Tibial nerve (tissue), 4 donors: ENCODE measurements at regions not wholly inside any gene's neighbourhood (a gene's known extent, or its start where the extent isn't known, plus 50 kb on each side); places are given as distances from the start of the nearest gene placed in this dataset.

Experiments used
- DNase-seq, 2 donors: peaks; one replicate each; pipeline ENCODE4 v3.0.0-alpha.2; 2019; ENCODE audit warnings: low spot score in 2 of 2
- H3K27ac ChIP-seq, 4 donors: fragments of 200-600 bp; sonication (generic) in 3 of 4; one replicate each; pipeline ENCODE4 v1.5.1; 2017 to 2019; ENCODE audit warnings: mild to moderate bottlenecking in 1 of 4
- H3K27me3 ChIP-seq, 2 donors: fragments of 200-600 bp; sonication (generic) in 1 of 2; one replicate each; pipeline versions ENCODE4 v1.5.1 to v1.6.0; 2017 to 2019
- H3K36me3 ChIP-seq, 3 donors: fragments of 200-600 bp; sonication (generic); one replicate each; pipeline ENCODE4 v1.5.1; 2018 to 2019
- H3K4me1 ChIP-seq, 4 donors: fragments of 200-600 bp; sonication (generic) in 3 of 4; one replicate each; pipeline ENCODE4 v1.5.1; 2017 to 2019
- H3K4me3 ChIP-seq, 4 donors: fragments of 200-600 bp; sonication (generic) in 3 of 4; one replicate each; pipeline ENCODE4 v1.5.1; 2017 to 2019; ENCODE audit warnings: mild to moderate bottlenecking in 1 of 4, moderate library complexity in 1 of 4
- H3K9me3 ChIP-seq, 4 donors: fragments of 200-600 bp; sonication (generic) in 3 of 4; one replicate each; pipeline ENCODE4 v1.5.1; 2017 to 2019
- CTCF ChIP-seq, 5 experiments: fragments of 200-600 bp in 3 of 5; fragments of 450-650 bp in 2 of 5; sonication (generic) in 3 of 5; IDR thresholded peaks; one replicate each; pipeline ENCODE4 v1.5.1; 2016 to 2019; ENCODE audit warnings: antibody characterized with exemption in 5 of 5, mild to moderate bottlenecking in 3 of 5, moderate library complexity in 2 of 5
- EP300 ChIP-seq, 2 donors: sonication (generic); formaldehyde crosslinking; IDR thresholded peaks; one replicate each; pipeline ENCODE4 v1.6.1; 2017; ENCODE audit warnings: antibody characterized with exemption in 2 of 2, mild to moderate bottlenecking in 1 of 2
- POLR2A ChIP-seq, 2 donors: fragments of 450-650 bp; IDR thresholded peaks; one replicate each; pipeline ENCODE4 v1.6.1; 2017; ENCODE audit warnings: antibody characterized with exemption in 2 of 2, mild to moderate bottlenecking in 2 of 2, moderate library complexity in 2 of 2
- WGBS, 2 donors: methylation state at CpG; one replicate each; pipeline ENCODE4 v1.1.5; 2018; 5-methylcytosine and 5-hydroxymethylcytosine counted together

- TF ChIP-seq POLR2A (IDR thresholded peaks at IDR 0.05) (no peak), CTCF (IDR thresholded peaks at IDR 0.05) (no peak), EP300 (IDR thresholded peaks at IDR 0.05) (no peak)
- H3K27ac ChIP-seq: no peak overlapping the region
- no peak for DNase-seq
- no peaks in the 10 kb centered on the region for H3K27me3 ChIP-seq
- H3K9me3 ChIP-seq: no peaks in the 10 kb centered on the region
- H3K4me3 ChIP-seq: no peak overlapping the region
- no peaks in the 10 kb centered on the region for H3K36me3 ChIP-seq
- 82 to 86% methylated on average over 1 of the region's 1 CpG for WGBS, 2 donors
- no peaks in the 10 kb centered on the region for H3K4me1 ChIP-seq
Measured at GRCh38 chr2:138867341-138867740, 87.2 kb upstream of the NXPH2 start.

- Histone ChIP-seq H3K4me1 (no peaks in the 10 kb centered on the region), H3K4me3 (no peak overlapping the region)
- TF ChIP-seq EP300 (IDR thresholded peaks at IDR 0.05) (no peak), POLR2A (IDR thresholded peaks at IDR 0.05) (no peak), CTCF (IDR thresholded peaks at IDR 0.05) (no peak)
Measured at GRCh38 chr2:138866797-138867196, 86.6 kb upstream of the NXPH2 start.

GRCh38 chr2:138853761-138854160, 73.6 kb upstream of the NXPH2 start:
- H3K9me3 ChIP-seq: no peaks in the 10 kb centered on the region
- no peak overlapping the region for H3K4me3 ChIP-seq
- no peaks in the 10 kb centered on the region for H3K4me1 ChIP-seq
- no peaks in the 10 kb centered on the region for H3K36me3 ChIP-seq
- 27 to 38% methylated on average over 3 of the region's 3 CpGs for WGBS, 2 donors
- no peak for TF ChIP-seq POLR2A (IDR thresholded peaks at IDR 0.05)
- no peak for TF ChIP-seq CTCF (IDR thresholded peaks at IDR 0.05)
- no peak for TF ChIP-seq EP300 (IDR thresholded peaks at IDR 0.05)
- no peak overlapping the region for H3K27ac ChIP-seq
- no peak for DNase-seq
- H3K27me3 ChIP-seq: no peaks in the 10 kb centered on the region

More at GRCh38 chr2:138866797-138867196, 86.6 kb upstream of the NXPH2 start:
- no peaks in the 10 kb centered on the region for H3K9me3 ChIP-seq
- H3K36me3 ChIP-seq: no peaks in the 10 kb centered on the region
- no peak for DNase-seq
- H3K27me3 ChIP-seq: no peaks in the 10 kb centered on the region
- H3K27ac ChIP-seq: no peak overlapping the region

GRCh38 chr2:138853296-138853695, 73.1 kb upstream of the NXPH2 start:
- no peak for TF ChIP-seq EP300 (IDR thresholded peaks at IDR 0.05)
- H3K36me3 ChIP-seq: no peaks in the 10 kb centered on the region
- no peak for DNase-seq
- H3K9me3 ChIP-seq: no peaks in the 10 kb centered on the region
- WGBS, 2 donors: 47 to 57% methylated on average over 1 of the region's 1 CpG
- no peak overlapping the region for H3K4me3 ChIP-seq
- H3K27ac ChIP-seq: no peak overlapping the region
- H3K4me1 ChIP-seq: no peaks in the 10 kb centered on the region
- H3K27me3 ChIP-seq: no peaks in the 10 kb centered on the region

- H3K36me3 ChIP-seq: no peaks in the 10 kb centered on the region
- H3K4me1 ChIP-seq: no peaks in the 10 kb centered on the region
- H3K27me3 ChIP-seq: no peaks in the 10 kb centered on the region
- WGBS, 2 donors: 62 to 66% methylated on average over 8 of the region's 8 CpGs
- no peaks in the 10 kb centered on the region for H3K9me3 ChIP-seq
- no peak for DNase-seq
- H3K4me3 ChIP-seq: no peak overlapping the region
- no peak overlapping the region for H3K27ac ChIP-seq
- TF ChIP-seq EP300 (IDR thresholded peaks at IDR 0.05) (no peak), CTCF (IDR thresholded peaks at IDR 0.05) (peak in 3 of 5 experiments; percentile 17 to 34 (median 33)), POLR2A (IDR thresholded peaks at IDR 0.05) (no peak)
Measured at GRCh38 chr2:138846216-138846821, 66.1 kb upstream of the NXPH2 start.

GRCh38 chr2:138842341-138842740, 62.2 kb upstream of the NXPH2 start:
- H3K27me3 ChIP-seq: no peaks in the 10 kb centered on the region
- 83 to 85% methylated on average over 1 of the region's 1 CpG for WGBS, 2 donors
- H3K27ac ChIP-seq: no peak overlapping the region
- H3K4me3 ChIP-seq: no peak overlapping the region
- H3K36me3 ChIP-seq: no peaks in the 10 kb centered on the region
- H3K9me3 ChIP-seq: no peaks in the 10 kb centered on the region
- TF ChIP-seq CTCF (IDR thresholded peaks at IDR 0.05) (no peak), EP300 (IDR thresholded peaks at IDR 0.05) (no peak), POLR2A (IDR thresholded peaks at IDR 0.05) (no peak)
- no peak for DNase-seq
- no peaks in the 10 kb centered on the region for H3K4me1 ChIP-seq
